NCI-H1436 treated with DMSO at 0.1 percent for 48 hours (cell line): ENCODE measurements at regions not wholly inside any gene's neighbourhood (a gene's known extent, or its start where the extent isn't known, plus 50 kb on each side); places are given as distances from the start of the nearest gene placed in this dataset.

ENCODE experiments used
- DNase-seq: peaks from one replicate; lab custom pipeline; 2025; lab: John Stamatoyannopoulos, UW

GRCh38 chr11:113553235-113553634 lies 78.0 kb upstream of the DRD2 start:
- no peak for DNase-seq

DNA sequence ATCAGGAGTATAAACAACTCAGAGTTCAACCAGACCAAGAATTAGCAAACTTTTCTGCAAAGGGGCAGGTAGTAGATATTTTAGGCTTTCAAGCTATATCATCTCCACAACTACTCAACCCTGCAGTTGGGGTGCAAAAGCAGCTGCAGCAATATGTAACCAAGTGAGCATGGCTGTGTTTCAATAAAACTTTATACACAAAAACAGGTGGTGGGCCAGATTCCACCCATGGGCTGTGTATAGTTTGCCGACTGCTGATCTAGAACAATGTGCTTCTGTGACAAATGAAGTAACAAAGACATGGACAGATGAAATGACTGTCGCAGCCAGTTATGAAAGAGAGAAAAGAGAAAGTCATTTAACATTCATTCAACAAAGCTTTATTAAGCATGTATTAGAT lies 77.1 kb upstream of the DRD2 start:
- no peak for DNase-seq

DNA sequence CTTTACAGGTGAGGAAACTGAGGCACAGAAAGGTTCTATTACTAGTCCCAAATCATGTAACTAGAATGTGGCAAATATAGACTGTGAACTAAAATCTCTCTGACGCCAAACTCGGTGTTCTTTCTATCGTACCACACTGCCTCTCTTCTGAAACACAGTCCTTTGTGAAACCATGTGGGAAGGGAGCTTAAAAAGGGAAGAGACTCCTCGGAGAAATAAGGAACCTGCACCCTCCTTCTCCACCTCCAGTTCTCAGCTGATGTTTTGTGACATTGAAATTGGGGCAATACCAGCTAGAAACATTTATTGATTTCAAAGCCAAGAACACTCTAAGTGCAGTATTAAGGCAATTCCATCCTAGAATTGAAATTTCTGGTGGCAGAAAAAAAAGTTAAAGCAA lies 76.4 kb upstream of the DRD2 start:
- DNase-seq: no peak

DNA sequence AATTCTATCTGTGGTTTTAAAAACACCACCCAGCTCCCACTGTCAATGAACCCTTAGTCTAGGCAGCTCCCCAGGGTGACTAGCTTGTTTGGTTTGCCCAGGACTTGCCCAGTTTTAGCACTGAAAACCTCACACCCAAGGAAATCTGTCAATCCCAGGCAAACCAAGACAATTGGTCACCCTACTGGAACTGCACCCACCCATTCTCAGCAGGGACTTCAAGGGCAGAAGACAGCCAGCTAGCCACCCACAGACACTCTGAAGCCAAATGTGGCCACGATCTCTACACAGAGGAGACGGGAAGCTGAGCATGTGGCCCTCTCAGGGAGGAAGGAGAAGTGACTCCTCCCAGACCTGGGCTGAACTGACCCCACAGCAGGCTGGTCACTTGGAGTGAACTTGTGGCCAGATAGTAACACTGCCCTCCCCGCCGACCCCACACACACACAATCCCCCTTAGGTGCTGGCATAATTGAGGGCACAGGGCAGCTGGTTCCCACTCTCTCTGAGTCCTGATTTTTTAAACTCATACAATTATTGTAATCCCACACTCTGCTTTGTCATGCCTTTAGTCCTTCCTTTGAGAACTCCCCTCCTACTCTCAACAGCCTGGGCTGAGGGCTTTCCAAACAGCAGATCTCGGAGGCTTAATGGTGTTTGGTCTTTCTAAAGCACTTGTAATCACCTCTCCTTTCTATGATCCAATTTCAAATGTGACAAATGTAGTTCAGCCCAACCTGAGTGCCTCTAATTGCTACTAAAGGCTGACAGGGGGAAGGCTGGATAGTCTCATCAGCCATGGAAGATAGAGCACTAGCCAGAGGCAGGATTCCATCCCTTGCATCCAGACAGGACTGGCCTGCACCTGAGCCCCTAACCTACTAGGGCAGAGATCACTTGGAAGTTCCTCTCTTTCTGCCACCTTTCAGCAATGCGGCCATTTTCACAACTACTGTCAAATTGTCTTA lies 74.7 kb upstream of the DRD2 start:
- peak; percentile 80 for DNase-seq

- no peak for DNase-seq
These were observed 73.9 kb upstream of the DRD2 start for GRCh38 chr11:113549061-113549460.

- no peak for DNase-seq
These were observed 72.5 kb upstream of the DRD2 start for GRCh38 chr11:113547739-113548138.

DNA sequence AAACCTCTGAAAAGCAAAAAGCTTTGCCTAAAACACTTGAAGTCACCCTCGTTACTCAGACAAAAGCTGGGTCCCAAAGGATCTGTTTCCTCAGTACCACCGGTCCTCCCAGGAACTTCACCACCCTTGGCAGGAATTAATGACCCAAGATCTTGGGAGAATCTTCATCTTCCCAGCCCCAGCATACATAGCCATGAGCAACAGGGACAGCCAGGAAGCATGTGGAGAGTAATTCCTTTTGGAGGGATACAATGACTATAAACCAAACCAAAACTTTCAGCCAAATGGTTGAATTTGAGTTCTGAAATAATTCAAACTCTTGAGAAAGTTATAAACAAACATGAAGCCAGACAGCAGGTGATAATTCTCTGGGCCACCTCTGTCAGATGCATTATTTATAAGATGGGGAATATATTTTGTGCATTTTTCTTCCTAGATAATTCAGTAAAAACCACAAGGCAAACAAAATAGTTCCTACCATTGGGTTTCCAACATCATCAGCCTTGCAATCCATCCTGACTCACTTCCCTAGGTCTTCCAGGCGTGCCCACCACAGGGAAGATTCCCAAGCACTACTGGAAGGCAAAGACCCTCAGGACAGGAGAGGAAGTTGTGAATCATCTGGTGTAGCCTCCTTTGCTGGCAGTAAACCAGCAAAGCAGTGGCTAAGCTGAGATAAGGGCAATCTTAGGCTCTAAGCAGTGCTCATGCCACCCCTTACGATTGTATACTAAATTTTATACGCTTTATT lies 71.7 kb upstream of the DRD2 start:
- DNase-seq: no peak

- no peak for DNase-seq
These were observed 67.2 kb upstream of the DRD2 start for GRCh38 chr11:113542420-113542819.

GRCh38 chr11:113540416-113541330 lies 65.5 kb upstream of the DRD2 start:
- no peak for DNase-seq

GRCh38 chr11:113538451-113539412 lies 63.5 kb upstream of the DRD2 start:
- no peak for DNase-seq

DNA sequence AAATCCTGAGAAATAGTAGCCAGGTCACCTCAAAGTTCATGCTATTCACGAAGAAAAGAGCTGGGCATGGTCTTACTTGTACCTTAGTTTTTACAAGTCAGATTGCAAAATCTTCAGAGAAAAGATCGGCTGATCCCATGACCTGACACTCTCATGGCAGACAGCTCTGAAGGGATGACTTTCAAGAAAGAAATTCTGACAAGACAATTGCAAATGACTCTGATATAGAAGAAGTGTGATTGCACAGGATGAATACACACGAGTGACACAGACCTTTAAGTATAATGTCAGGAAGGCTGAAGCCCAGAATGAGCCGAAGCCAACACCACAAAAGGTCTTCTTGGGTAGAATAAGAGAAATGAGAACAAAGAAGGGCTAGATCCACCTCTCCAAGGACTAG lies 59.4 kb upstream of the DRD2 start:
- DNase-seq: no peak

DNA sequence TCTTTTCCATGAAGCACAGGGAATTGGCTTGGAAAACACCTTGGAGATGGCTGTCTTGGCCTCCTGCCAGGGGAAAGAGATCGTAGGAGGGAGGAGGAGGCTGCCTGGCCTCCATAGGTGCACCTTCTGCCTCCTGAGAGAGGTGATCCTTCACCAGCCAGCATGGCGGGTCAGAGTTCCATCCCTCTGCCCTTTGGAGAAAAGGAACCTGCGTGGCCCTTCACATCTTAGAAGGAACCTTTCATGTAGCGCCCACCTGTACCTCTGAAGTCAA lies 58.2 kb upstream of the DRD2 start:
- no peak for DNase-seq

- peak; percentile 12 for DNase-seq
These were observed 57.7 kb upstream of the DRD2 start for GRCh38 chr11:113532697-113533424.

GRCh38 chr11:113531575-113532451 lies 56.6 kb upstream of the DRD2 start:
- DNase-seq: no peak

- no peak for DNase-seq
These were observed 55.9 kb upstream of the DRD2 start for GRCh38 chr11:113531083-113531482.

DNA sequence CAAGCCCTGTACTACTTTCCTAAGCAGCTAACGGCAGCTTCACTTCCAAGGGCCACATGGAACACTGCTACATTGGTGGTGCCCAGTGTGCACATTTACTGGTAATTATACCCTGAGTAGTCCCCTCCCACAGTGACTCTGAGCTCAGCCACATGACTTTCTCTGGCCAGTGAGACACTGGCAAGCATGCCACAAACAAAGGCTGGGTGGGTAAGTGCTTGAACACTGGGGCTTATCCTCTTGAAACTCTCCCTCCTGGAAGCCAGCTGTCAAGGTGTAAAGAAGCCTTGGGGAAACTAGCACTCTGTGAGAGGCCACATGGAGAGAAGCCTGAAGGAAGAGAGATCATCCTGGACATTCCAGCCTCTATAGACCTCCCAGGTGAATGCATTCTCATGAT lies 54.4 kb upstream of the DRD2 start:
- no peak for DNase-seq

DNA sequence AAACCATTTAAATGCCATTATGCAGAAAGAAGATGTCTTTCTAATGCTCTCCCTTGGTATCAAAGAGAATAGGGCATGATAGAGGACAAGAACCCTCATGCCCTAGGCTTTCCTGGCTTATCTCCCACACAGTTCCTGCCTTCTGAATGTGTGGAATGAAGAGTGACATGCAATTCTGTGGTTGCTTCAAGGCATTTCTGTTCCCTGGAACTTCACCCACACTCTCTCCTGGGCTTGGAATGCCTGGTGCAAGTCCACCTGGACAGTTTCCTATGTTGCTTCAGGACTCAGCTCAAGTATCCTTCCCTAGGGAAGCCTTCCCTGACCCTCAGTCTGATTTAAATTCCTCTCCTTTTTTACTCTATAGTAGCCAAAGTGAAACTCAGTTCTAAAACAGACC lies 53.8 kb upstream of the DRD2 start:
- DNase-seq: no peak

DNA sequence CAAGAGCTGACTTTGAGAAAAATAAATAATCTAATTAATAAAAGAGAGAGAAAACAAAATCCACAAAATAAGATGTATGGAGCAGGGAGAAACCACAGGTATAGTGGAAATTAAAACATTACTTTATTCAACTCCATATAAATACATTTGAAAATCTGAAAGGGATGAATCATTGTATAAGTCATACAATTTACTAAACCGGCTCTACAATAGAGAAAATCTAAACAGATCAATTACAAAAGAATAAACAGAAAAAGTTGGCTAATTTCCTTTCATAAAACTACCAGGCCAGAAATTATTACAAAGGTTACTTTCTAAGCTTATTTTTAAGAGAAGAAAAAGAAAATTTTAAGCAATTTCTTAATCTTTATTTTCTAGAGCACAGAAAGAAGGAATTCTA lies 51.3 kb upstream of the DRD2 start:
- DNase-seq: no peak
